ENCODE measurements at regions not wholly inside any gene's neighbourhood (a gene's known extent, or its start where the extent isn't known, plus 50 kb on each side); places are given as distances from the start of the nearest gene placed in this dataset.

DNA sequence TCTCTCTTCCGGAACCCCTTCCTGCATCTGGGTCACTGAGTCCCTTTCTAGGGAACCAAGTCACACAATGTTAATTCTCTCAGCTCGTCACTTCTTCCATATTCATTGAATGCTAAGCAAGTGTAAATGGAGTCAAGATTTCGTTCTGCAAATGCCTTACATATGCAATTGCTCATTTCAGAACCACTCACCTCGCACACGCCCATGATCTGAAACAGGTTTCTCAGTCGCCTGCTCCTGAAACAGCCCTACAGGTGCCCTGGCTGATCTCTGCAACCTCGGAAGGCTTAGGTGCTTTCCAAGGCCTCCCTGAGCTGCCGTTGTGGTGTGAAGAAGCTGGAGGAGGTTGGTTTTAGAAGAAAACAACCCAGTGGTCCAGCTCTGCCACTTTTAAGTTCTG lies 100.8 kb upstream of the MSX1 start:
- no peak for TF ChIP-seq EZH2 (IDR thresholded peaks at IDR 0.05; ENCODE audit: low read length)
- TF ChIP-seq, protein P1, sequence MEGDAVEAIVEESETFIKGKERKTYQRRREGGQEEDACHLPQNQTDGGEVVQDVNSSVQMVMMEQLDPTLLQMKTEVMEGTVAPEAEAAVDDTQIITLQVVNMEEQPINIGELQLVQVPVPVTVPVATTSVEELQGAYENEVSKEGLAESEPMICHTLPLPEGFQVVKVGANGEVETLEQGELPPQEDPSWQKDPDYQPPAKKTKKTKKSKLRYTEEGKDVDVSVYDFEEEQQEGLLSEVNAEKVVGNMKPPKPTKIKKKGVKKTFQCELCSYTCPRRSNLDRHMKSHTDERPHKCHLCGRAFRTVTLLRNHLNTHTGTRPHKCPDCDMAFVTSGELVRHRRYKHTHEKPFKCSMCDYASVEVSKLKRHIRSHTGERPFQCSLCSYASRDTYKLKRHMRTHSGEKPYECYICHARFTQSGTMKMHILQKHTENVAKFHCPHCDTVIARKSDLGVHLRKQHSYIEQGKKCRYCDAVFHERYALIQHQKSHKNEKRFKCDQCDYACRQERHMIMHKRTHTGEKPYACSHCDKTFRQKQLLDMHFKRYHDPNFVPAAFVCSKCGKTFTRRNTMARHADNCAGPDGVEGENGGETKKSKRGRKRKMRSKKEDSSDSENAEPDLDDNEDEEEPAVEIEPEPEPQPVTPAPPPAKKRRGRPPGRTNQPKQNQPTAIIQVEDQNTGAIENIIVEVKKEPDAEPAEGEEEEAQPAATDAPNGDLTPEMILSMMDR (optimal IDR thresholded peaks at IDR 0.05 in 1 of 3, IDR thresholded peaks at IDR 0.05 in 1 of 3, conservative IDR thresholded peaks at IDR 0.05 in 1 of 3; ENCODE audit: extremely low read depth in 1 of 3, insufficient read depth in 2 of 3, low read length in 3 of 3) = no peak
